GM18858 (cell line): ENCODE measurements at regions not wholly inside any gene's neighbourhood (a gene's known extent, or its start where the extent isn't known, plus 50 kb on each side); places are given as distances from the start of the nearest gene placed in this dataset.
"Not testable (repeated sequence)": the region's sequence is repeated elsewhere in the genome, so short reads cannot be mapped to it uniquely, and the experiment has no call there.

Experiments used
- ATAC-seq: cut with Tn5 transposase; IDR thresholded peaks from one replicate; pipeline ENCODE4 v1.9.1; 2021; ENCODE audit not compliant: unreplicated experiment

DNA sequence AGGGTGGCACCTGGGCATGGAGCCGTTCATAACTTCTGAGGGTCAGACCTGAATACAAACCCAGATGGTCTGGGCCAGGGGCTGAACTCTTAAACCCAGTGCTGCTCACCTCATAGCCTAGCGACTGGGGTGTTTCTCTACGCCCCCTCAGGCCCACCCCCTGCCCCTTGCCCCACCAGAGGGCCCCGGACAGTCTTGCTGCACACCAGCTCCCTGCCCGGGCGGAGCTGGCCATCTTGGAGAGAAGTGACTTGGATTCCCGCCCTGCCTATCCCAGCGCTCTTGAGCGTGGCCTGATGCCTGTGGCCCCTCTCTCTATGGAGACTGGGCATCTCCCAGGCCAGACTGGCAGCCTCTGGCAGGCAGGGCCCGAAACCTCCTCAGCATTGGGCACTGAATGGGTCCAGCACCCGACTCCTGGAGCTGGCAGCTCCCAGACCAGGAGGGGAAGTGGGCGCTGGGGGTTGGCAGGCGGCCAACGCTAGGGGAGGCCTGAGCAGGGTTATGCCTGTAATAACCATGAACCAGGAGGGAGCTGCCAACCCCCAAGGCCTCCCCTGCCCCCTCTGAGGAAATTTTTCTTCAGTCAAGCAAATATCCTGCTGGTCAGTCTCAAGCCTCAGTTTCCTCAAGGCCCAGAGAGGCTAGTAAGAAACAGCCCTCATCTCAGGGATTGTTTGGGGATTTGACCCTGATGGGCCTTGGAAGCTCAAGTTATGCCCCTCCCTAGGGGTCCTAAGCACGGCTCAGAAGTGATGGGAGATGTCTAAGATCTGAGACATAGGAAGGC lies 169.5 kb downstream of the VEGFA start:
- ATAC-seq = no peak

DNA sequence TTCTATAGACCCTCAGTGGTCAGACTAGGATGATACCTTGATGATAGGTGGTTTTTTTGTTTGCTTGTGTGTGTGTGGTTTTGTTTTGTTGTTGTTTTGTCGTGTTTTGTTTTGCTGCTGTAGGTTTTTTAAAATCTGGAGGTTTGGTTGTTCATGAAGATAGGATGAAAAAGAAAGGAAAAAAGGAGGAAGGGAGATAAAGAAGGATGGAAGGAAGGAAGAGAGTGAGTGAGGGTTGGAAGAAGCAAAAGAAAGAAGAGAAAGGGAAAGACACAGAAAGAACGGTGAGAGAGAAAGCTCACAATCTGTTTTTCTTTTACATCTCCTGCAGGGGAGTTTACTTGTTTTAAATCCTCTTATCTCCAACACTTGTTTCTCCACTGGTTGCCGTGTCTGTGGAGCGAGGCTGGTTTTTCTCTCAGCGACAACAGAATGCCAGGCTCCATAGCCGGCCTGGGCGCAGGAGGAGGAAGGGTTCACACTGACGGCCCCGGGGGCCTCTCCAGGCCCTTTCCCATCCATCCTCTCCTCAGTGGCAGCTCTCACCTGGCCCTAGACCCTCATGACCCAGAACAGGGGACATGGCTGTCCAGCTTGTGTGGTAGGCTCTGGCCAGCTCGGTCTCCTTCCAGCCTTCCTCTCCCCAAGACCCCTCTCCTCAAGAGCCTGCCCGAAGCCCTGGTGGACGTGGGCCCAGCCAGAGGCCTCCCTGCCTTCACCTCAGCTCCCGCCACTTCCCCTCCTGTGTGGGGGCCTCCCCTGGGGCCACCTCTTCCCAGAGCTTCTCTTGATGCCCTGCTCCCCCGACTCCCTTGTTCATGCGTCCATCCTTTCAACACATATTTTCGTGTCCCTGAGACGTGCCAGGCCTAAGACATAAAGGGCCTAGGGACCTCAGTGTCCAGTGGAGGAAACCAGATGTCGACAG lies 168.4 kb downstream of the VEGFA start:
- ATAC-seq = no peak

DNA sequence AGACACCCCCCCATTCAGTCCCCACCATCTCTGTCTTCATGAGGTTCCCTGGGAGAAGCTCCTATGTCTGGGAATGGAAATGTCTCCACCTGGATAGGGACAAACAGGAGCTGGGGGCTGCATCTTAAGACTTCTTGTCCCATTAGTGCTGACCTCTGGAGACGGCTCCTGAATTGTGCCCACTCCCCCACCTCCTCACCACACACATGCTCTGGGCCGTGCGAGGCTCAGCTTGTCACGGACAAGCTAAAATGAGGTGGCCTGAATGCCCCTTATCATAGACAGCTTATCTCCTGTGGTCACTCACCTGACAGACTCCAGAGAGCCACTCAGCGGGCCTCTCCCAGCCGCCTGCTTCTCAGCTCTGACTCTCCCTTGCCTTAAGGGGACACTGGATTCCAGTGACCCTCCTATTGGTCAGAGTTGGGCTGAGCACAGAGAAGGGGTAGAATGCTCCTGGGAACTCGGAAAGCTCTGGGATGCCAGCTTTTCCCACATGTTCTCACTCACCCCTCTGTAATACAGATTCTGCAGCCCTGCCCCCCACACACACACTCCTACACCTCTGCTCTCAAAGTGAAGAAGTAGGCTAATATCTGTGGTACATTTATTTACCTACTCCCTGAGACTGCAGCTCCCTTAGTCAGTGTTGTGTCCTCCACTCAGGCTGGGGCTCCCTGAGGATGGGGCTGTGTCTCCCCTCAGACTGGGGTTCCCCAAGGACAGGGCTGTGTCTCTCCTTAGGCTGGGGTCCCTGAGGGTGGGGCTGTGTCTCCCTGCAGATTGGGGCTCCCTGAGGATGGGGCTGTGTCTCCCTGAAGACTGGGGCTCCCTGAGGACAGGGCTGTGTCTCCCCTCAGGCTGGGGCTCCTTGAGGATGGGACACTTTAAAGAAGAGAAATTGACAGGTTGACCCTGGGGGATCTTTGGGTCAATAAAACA lies 167.5 kb downstream of the VEGFA start:
- no peak for ATAC-seq

DNA sequence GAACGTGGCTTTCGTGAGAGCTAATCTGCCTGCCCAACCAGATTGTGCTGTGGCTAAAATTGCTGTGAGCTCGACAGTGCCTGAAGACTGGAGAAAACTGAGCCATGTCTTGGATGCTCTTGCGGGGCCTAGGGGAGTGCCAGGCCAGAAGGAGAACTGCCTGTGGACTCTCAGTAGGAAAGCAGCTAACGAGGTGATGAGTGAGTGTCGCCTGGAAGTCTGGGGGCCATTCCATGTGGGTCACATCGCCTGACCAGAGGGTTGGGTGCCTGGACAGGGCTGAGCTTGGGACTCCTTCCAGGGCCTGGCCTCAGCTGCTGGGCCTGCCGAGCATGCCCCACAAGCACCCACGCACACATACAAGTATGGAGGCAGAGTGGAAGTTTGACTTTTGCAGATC lies 166.5 kb downstream of the VEGFA start:
- ATAC-seq = no peak

DNA sequence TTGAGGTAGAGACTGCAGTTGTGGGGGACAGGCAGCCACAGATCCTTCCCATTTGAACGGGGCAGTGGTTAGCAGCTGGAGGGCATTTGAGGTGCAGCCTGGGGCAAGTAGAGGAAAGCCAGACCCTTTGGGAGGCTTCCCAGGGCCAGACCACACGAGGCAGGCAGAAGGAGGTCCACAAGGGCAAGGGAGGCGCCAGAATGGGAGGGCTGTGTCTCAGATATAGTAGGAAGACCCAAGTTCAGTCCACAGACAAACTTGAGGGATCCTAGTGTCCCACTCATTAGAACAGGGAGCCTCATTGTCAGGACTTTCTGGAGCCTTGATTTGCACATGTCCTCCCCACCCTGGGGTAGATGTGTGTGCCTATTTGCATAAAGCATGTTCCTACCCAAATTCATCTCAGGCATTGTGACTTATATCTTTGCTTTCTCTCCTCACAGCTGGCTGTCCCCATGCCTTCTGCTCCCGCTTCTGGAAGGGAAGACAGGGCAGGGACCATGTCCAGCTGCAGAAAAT lies 166.0 kb downstream of the VEGFA start:
- no peak for ATAC-seq

DNA sequence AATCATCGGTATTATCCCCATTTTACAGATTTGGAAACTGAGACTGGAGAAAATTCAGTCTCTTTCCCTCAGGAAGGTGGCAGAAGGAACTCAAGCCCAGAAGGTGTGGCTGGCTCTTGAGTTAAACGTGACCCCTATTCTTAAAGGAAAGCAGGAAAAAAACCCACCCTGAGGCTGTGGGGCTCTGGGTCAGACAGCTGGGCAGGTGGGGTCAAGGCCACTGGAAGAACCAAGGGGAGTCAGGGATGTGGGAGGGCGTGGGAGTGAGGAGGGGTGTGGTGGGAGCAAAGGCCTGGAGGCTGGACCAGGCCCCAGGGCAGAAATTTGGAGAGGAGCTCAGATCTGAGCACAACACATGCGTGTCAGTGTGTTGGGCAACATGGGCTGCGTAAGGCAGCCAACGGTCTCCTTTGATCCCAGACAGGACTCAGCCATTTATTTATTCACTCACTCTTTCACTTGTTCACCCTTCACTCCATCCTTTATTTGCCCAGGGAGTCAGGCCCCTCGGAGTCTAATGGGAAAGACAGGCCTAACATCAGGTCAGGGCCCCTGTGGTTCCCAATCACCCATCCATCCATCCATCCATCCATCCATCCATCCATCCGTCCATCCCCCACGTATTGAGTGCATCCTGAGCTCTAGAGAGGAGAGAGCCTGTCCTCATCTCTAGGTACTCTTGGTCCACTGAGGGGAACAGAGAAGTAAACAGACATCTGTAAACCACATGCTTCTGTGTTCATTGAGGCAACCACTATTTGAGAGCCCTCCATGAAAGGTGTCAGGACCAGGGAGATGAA lies 165.0 kb downstream of the VEGFA start:
- ATAC-seq = no peak

DNA sequence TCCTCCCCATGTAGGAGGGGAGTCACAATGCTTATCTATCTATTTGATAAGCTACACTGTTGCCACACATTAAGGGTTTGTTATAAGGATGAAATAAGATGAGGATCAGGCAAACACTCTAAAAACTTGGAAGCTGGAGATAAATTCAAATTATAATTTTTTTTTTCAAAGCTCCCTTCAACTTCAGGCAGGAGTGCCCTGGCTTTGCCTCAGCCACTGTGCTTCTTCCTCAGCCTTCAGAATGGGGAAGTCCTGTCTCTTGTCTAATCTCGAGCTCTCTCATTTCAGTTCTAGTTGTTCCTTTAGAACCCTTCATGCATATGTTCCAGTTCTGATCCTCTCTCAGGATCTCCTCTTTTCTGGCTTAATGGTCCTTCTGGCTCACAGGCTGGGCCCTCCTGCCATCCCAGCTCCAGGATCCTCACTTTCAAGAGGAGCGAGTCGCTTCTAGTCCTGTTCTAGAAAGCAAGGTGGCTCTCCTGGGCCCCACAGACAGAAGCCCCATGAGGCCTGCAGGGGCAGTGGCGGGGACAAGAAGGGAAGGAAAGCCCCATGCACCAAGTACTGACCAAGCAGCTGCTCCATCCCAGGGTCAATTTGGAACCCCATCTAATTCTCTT lies 164.3 kb downstream of the VEGFA start:
- no peak for ATAC-seq

DNA sequence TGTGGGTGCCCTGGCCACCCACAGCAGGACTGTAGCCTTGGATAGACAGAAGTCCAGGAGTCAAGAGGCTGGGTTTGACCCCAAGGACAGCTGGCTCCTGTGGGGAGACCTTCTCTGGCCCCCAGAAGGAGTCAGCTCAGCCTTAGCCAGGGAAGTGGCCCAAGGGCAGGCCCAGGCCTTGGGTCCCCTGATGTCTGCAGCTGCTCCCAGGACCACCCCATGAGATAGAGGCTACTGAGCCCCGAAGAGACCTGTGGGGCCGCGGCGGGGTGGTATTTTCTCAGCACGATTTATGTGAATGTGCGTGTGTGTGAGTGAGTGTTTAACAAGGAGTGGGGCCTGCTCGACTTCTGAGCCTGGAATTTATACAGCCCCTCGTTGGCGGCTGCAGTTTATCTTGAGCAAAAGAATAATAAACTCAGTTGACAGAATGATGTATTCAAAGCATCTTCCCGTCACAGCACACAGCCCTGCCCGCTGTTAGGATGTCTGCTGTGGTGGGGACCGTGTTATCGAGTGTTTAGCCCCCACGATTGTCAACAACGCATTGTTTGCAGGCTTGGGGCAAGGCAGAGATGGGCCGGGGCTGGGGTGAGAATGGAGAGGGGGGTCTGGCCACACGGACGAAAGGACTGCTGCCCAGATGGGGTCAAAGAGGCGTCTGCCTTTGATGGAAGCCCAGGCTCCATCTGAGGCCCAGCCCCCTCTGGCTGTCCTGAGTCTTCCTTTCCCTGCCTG lies 163.3 kb downstream of the VEGFA start:
- ATAC-seq = no peak

DNA sequence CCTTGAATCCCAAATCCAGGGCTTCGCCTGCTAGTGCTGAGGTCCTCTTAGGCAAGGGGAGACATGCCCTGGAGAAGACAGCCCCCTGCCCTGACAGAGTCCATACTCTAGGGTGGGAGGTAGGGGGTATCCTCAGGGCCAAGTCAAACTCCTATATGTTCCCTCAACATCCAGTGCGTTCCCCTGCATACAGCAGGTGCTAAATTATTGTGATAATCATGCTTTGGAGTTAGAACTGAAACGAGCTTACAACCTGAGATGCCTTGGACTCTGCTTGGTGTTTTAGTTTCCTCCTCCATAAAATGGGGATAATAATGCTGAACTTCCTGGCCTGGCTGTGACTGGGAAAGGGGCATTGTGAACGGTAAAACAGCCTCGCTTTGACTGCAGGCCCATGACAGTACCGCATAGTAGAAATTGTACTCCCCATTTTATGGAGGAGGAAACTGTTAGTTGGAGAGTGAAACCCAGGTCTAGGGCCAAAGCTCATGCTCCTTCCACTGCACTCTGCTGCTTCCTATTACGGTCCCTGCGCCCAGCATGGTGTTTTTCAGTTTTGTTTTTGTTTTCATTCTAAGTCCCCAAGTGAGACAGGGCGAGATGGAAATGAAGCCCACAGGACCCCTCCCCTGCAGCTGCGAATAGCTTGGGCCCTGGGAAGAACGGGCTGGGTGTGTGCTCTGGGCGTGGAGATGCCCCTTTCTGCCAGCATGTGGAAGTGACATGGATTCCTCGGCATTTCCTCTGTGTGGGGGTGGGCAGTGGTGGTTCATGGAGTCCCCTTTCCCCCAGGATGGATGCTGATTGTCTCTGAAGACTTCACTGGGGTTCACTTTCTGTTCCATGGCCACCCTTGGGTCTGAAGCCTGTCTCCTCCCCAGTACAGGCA lies 162.5 kb downstream of the VEGFA start:
- no peak for ATAC-seq

DNA sequence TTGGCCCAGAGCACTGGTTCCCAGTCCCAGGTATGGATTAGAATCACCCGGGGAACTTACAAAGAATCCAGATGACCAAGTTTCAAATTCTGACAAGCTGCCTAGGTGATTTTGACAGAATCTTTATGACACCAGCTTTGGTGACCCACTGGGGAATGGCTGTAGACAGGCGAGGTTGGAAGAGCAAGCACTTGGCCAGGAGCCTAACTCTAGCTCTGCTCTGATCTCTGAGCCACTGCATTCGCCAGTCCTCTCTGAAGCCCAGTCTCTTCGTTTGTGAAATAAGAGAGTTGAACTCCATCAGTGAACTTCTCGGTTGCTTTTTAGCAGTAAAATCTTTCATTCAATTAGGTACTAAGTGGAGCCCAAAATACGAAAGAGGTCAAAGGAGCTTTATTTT lies 161.2 kb downstream of the VEGFA start:
- no peak for ATAC-seq

DNA sequence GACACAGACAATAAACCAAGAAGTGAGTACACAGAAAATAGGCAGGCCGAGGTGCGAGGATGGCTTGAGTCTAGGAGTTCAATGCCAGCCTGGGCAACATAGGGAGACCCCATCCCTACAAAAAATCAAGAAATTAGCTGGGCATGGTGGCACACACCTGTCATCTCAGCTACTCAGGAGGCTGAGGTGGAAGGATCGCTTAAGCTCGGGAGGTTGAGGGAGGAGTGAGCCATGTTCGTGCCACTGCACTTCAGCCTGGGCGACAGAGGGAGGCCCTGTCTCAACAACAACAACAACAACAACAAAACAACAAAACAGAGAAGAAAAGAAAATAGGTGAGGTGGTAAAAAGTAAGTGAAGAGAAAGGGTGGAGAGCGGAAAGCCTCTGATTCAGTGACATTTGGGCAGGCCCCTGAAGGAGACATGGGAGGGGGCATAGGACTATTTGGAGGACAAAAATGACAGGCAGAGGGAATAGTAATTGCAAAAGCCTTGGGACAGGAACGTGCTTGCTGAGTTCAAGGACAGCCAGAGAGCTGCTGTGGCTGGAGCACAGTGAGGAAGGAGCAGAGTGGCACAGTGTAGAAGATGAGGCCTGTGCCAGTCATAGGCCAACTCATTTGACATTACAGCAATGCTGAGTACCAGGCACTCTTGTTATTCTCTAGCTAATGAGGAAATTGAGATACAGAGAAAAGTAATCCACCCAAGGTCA lies 160.6 kb downstream of the VEGFA start:
- ATAC-seq = no peak

DNA sequence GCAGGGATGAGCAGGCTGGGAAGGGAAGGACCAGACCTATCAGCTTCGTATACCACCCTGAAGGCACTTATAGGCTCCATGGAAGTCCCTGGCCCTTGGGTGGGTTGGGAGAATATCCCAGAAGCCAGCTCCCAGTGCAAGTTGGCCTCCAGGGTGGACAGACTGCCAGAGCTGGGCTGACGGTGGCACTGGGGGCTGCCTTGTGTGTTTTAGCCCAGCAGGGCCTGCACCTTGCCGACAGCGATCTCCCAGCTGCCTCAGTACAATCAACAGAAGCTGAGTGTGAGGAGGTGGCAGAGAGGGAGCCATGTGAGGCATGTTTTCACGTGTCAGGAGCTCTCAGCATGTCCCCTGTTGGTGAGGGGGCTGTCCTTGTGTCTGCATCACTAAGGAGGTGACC lies 159.5 kb downstream of the VEGFA start:
- ATAC-seq = no peak

DNA sequence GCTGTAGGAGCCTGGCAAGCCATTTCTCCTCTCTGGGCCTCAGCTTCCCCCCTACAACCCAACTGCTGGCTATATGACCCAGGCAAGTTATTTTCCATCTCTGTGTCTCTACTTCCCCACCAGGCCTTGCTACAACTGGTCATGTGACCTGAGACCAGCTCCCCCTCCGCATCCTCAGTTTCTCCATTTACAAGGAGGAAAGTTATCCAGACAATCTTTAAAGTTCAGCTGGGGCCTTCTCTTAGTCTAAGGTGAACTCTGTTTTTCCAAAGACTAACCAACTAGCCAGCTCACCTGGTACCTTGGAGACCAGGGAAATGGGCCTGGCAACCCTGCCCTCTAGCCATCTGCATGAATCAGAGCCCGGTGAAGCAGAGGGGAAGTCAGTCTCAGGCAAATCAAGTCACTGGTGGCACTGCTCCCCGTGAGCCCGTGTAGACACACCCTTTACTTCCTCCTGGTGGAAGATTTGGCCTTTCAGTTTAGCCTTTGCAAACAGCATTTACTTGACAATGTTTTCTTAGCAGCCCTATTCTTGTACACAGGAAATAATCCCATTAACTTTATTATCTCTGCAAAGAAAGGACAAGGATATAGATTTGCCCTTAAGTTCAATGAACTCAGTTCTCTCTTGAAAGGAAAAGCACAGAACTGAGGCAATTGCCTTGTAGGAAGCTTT lies 157.7 kb downstream of the VEGFA start:
- no peak for ATAC-seq

DNA sequence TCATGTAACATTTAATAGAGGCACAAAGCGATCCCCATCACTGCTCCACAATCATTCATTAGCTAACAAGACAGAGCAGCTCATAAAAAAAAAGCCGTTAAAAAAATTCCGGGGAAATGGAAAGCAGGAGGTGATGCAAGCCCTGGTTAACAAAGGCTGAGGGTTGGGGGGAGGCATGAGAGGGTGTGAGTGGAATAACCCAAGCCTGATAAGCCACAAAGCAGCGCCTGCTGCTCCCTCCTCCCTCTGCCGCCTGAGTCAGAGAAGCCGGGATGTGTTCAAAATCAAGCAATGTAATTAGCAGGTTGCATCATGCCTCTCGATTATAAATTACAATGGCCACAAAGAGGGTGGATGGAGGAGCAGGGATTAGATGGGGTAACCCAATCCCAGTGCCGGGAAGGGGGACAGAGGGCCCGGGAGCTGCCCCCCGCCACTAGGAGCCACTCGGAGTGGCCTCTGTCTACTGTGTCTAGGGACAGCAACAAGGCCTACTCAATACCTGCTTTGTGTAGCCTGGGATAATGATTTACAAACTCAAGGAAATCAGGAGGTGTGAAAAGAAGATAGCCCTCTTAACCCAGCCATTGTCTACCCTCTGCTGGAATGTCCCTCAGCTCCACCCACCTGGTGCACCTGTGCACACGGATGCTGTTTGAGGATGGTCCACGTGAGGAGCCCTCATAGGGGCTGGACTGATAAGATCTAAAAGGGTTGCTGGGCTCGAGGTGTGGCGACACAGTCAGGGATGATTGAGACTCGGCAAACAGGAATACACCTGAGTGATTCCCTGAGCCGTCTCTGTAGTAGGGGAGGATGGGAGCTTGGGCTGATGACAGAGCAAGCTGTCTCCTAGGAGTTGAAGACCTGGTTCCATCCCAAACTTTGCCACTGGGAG lies 156.9 kb downstream of the VEGFA start:
- ATAC-seq = no peak

DNA sequence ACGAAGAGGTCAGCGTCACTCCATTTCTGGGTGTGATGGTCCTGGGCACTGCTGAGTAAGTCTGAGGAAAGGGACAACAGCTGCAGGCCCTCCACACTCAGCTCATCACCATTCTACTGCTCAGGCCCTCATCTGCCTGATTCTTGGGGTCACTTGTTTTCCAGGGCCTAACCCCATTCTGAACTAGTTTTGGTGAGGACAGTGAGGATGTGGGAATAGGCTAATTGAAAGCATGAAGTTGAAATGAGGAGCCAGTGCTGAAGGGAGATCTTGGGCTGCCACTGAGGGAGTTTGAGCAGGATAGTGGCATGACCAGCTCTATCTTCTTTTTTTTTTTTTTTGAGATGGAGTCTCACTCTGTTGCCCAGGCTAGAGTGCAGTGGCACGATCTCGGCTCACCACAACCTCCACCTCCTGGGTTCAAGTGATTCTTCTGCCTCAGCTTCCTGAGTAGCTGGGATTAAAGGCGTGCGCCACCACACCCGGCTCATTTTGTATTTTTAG lies 155.7 kb downstream of the VEGFA start:
- ATAC-seq = not testable (repeated sequence)
